ENCODE measurements at regions not wholly inside any gene's neighbourhood (a gene's known extent, or its start where the extent isn't known, plus 50 kb on each side); places are given as distances from the start of the nearest gene placed in this dataset.
"Not testable (repeated sequence)": the region's sequence is repeated elsewhere in the genome, so short reads cannot be mapped to it uniquely, and the experiment has no call there.

DNA sequence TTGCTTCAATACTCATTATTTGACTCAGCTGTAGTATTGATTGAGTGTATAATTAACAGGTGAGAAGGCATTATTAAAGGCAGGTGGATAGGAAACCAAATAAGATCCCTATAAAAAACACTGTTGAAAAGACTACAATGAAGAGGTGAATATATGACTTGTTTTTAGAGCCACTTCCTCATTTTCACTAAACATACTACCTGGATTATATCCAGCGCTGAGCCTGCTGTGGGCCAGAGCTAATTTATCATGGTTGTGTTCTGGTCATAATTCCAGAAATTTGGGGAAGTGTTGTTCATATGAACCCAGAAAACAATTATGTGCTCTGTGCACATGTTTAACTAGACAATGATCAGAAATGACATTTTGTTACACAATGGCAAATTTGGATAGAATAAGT is 235.3 kb upstream of the MME start:
- Mint-ChIP-seq H3K4me3 (no peak overlapping the region), H3K36me3 (no peaks in the 10 kb centered on the region), H3K27ac (no peak overlapping the region), H3K27me3 (no peaks in the 10 kb centered on the region), H3K4me1 (no peaks in the 10 kb centered on the region), H3K9me3 (no peaks in the 10 kb centered on the region)
- DNase-seq: no peak

DNA sequence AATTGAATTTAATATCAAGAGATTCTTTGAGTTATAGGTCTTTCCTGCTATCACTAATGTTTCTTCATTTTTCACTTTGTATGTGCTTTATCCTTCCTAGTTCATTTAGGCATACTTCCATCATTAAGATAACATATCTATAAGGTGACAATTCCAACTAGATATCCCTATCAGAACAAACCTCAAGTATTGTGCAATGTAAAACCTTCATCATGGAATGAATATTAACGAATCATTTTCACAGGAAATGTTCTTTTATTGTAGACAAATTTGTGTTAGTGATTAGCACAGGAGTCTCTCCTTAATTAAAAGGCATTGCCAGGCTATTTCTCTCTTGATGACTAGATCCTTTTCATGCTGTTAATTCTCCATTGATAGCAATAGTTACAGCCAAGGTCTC is 236.5 kb upstream of the MME start:
- no peaks in the 10 kb centered on the region for H3K4me1 Mint-ChIP-seq
- no peaks in the 10 kb centered on the region for H3K36me3 Mint-ChIP-seq
- DNase-seq: no peak
- no peak overlapping the region for H3K4me3 Mint-ChIP-seq
- no peaks in the 10 kb centered on the region for H3K27me3 Mint-ChIP-seq
- H3K27ac Mint-ChIP-seq: no peak overlapping the region
- H3K9me3 Mint-ChIP-seq: no peaks in the 10 kb centered on the region

DNA sequence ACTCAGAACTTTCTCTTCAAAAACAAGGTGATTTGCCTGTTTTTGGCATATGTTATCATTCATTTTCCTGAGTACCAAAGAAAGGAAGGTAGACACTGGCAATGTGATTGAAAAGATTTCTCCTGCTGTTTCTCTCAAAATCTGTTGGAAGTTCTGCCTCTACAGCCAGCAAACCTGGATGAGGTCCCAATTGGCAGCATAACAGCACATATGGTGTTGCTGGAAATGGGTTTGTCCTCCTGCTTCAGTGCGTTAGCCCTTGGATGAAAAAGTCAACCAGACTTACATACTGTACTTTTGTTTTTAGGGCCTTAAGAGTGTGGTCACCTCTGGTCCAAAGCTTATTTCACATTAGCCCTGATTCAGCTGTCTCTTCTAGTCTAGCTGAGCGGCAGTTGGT is 237.6 kb upstream of the MME start:
- Mint-ChIP-seq H3K4me1 (no peaks in the 10 kb centered on the region), H3K36me3 (no peaks in the 10 kb centered on the region), H3K4me3 (no peak overlapping the region), H3K27ac (no peak overlapping the region), H3K27me3 (no peaks in the 10 kb centered on the region), H3K9me3 (no peaks in the 10 kb centered on the region)
- DNase-seq: no peak

DNA sequence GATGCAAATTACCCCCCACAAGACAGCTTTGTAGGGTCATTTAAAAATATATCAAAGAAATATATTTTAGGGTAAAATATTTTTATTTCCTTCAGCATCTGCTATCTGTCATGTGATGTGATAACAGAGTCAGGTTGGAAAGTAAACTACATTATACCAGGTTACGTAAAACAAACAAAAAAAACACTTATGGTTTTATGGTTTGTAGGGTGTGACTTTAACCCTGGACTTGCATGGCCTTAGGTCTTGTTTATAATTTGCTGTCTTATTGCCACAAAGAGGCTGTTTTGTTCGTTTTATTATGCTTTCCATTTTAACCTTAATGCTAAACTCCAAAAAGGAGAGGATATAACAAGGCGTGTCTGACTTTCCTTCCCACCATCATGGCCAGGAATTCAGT is 244.5 kb upstream of the MME start:
- Mint-ChIP-seq H3K36me3 (no peaks in the 10 kb centered on the region), H3K27me3 (no peaks in the 10 kb centered on the region), H3K4me1 (no peaks in the 10 kb centered on the region), H3K9me3 (no peaks in the 10 kb centered on the region), H3K27ac (no peak overlapping the region), H3K4me3 (no peak overlapping the region)
- no peak for DNase-seq

DNA sequence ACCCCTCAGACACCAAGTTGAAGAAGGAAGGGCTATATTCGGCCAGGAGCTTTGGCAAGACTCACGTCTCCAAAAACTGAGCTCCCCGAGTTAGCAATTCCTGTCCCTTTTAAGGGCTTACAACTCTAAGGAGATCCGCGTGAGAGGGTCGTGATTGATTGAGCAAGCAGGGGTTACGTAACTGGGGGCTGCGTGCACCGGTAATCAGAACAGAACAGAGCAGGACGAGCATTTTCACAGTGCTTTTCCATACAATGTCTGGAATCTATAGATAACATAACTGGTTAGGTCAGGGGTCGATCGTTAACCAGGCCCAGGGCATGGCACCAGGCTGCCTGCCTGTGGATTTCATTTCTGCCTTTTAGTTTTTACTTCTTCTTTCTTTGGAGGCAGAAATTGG is 245.3 kb upstream of the MME start:
- not testable (repeated sequence) for H3K36me3 Mint-ChIP-seq, H3K4me3 Mint-ChIP-seq, H3K27me3 Mint-ChIP-seq, H3K4me1 Mint-ChIP-seq, H3K9me3 Mint-ChIP-seq, DNase-seq, H3K27ac Mint-ChIP-seq

DNA sequence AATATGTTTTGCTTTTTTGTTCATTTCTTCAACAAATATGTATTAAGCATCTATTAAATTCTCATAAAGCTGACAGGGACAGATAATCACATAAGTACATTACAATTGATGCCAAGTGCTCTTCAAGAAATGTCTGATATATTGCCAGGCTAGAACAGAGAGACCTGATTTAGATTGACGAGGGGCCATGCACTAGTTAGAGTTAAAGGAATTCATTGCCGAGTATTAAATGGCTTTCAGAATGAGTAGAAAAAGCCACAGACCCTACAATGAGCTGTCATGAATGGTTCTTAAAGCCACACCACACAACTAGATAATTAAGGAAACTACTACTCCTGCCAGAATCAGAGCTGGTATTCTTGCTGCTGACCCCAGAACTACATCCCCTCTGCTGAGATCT is 250.2 kb upstream of the MME start:
- Mint-ChIP-seq H3K9me3 (peaks cover 2% of the 10 kb centered on the region), H3K27me3 (no peaks in the 10 kb centered on the region), H3K4me3 (no peak overlapping the region), H3K36me3 (no peaks in the 10 kb centered on the region), H3K27ac (no peak overlapping the region), H3K4me1 (no peaks in the 10 kb centered on the region)
- DNase-seq: no peak

DNA sequence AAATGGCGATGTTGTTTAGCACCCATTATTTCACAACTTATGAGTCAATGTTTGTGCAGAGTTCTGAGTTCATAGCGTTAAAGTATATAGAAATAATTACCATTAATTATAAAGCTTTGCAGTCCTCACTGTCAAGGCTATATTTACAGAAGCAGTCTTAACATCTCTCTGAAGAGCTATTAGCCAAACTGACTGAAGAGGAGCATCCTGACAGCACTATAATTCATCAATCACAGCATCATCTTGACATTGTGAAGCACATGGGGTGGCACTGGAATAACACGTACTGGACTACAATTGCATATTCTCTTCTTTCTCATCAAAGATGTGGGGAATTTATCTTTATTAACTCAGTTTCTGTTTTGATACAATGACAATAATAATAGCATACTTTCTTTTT is 260.6 kb upstream of the MME start:
- H3K27ac Mint-ChIP-seq: no peak overlapping the region
- DNase-seq: no peak
- H3K4me3 Mint-ChIP-seq: no peak overlapping the region
- H3K36me3 Mint-ChIP-seq: no peaks in the 10 kb centered on the region
- H3K9me3 Mint-ChIP-seq: peaks cover 4% of the 10 kb centered on the region
- no peaks in the 10 kb centered on the region for H3K4me1 Mint-ChIP-seq
- H3K27me3 Mint-ChIP-seq: no peaks in the 10 kb centered on the region

DNA sequence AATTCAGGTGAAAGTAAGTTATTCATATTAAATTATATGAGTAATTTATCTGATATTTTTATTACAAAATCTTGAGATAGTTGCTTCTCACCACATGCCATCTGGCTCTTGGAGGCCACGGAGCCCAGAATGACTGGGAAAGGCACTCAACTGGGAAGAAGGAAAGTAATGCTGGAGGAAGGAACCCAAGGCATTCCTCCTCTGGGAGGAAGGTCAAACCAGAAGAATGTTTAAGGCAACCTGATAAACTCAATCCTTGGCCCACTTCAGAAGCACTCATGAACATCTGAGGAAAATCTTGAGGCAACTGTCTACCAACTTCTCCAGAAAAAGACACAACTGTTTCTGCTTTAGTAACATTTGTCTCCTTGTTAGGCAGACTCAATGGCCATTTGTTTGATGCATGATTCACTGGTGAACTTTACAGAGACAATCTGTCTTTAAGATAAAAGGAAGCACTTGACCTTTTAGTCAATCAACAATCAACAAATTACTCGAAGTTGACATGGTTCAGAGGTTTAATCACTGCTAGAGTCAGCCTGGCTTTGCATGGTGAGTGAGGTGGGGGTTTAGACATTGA is 261.4 kb upstream of the MME start:
- Mint-ChIP-seq H3K36me3 (no peaks in the 10 kb centered on the region), H3K4me1 (no peaks in the 10 kb centered on the region), H3K27ac (no peak overlapping the region), H3K4me3 (no peak overlapping the region), H3K27me3 (no peaks in the 10 kb centered on the region), H3K9me3 (peaks cover 4% of the 10 kb centered on the region)
- DNase-seq: no peak

DNA sequence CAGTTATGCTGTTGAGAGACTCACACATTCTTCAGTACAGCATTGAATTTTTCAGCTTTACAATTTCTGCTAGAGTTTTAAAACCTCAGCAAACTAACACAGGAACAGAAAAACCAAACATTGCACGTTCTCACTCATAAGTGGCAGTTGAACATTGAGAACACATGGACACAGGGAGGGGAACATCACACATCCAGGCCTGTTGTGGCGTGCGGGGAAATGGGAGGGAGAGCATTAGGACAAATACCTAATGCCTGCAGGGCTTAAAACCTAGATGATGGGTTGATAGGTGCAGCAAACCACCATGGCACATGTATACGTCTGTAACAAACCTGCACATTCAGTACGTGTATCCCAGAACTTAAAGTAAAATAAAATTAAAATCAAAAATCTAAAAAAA is 270.1 kb upstream of the MME start:
- not testable (repeated sequence) for H3K4me3 Mint-ChIP-seq, H3K9me3 Mint-ChIP-seq, H3K36me3 Mint-ChIP-seq, H3K4me1 Mint-ChIP-seq, DNase-seq, H3K27me3 Mint-ChIP-seq, H3K27ac Mint-ChIP-seq

DNA sequence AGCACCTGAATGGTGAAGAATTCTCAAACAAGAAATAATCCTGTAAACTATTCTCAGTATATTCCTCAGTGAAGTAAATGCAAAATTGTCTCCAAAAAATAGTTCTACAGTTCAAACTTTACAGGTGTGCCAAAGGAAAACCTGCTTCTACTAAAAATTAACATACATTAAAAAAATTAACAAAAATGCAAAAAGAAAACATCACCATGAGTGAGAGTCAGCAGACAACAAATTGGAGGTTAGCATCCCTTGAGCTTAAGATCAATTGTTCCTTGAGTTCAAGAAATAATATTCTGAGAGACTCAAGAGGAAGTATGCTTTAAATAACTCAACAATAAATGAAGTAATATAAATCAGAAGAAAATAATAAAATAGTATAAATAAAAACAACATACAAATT is 278.4 kb upstream of the MME start:
- Mint-ChIP-seq H3K27me3 (no peaks in the 10 kb centered on the region), H3K36me3 (no peaks in the 10 kb centered on the region), H3K4me3 (no peak overlapping the region), H3K4me1 (no peaks in the 10 kb centered on the region), H3K27ac (no peak overlapping the region), H3K9me3 (peaks cover 9% of the 10 kb centered on the region)
- no peak for DNase-seq

DNA sequence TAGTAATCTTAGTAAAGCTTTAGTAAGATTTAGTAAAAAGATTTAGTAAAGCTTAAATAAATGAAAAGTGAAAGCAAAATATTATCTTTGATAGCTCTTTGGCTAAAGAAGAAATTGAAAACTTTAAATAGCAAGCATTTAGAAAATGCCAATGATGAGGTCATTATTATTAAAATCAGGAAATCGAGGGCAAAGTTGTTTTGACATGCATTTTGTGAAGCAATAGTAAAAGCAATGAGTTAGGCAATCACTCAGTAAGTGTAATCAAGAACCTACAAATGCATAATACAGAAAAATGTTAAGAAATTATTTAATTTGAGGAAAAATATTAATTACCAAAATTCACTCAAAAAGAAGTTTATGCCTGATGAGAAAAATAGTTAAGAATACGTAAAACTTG is 280.3 kb upstream of the MME start:
- Mint-ChIP-seq H3K4me1 (no peaks in the 10 kb centered on the region), H3K4me3 (no peak overlapping the region), H3K27ac (no peak overlapping the region), H3K9me3 (peaks cover 2% of the 10 kb centered on the region), H3K36me3 (no peaks in the 10 kb centered on the region), H3K27me3 (no peaks in the 10 kb centered on the region)
- DNase-seq: no peak

DNA sequence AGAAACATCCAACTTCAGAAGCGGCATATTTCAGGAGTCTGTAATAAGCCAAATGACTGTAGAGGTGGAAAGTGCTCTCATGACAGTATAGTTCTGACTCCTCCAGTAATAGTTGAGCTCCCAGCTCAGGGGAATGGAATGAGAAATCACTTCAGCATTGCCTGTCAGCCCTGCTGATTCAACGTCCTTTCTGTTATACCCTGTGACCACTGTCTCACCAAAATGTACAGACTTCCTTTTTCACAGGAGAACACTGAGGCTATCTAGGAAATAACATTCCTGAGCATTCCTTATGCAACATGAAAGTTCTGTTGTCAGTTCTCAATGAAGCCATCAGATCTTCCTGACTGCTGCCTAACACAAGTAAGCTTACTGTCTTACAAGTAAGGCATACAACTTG is 284.5 kb upstream of the MME start:
- Mint-ChIP-seq H3K4me3 (no peak overlapping the region), H3K27me3 (no peaks in the 10 kb centered on the region), H3K4me1 (no peaks in the 10 kb centered on the region), H3K9me3 (no peaks in the 10 kb centered on the region), H3K27ac (no peak overlapping the region), H3K36me3 (no peaks in the 10 kb centered on the region)
- no peak for DNase-seq

DNA sequence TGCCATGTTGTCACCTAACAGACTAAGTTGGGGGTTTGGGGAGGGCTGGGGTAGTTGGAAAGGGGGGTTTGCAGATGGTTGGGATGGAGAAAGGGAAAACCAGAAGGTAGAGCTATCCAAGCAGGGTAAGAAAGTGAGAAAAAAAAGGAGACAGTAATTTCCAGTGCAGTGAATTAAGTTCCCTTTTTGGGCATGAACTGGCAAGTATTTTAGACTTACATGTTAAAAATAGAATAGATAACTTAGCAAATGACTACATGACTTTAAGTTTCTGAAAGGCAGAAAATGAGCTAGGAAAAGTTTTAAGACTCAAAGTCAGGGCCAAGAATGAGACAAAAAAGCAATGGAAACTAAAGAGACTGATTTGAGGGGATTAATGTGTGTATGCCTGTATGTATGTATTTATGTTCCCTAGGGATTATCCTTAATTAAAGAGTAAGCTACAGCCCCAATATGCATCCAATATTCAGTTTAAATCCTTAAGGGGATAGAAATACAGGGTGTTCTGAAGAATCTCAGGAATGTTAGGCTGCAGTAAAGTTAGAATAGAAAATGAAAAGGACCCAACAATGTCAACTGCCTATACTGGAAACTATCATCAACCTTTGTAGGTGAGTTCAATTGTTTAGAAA is 285.2 kb upstream of the MME start:
- Mint-ChIP-seq H3K4me1 (no peaks in the 10 kb centered on the region), H3K27me3 (no peaks in the 10 kb centered on the region), H3K36me3 (no peaks in the 10 kb centered on the region), H3K27ac (no peak overlapping the region), H3K4me3 (no peak overlapping the region), H3K9me3 (no peaks in the 10 kb centered on the region)
- no peak for DNase-seq

DNA sequence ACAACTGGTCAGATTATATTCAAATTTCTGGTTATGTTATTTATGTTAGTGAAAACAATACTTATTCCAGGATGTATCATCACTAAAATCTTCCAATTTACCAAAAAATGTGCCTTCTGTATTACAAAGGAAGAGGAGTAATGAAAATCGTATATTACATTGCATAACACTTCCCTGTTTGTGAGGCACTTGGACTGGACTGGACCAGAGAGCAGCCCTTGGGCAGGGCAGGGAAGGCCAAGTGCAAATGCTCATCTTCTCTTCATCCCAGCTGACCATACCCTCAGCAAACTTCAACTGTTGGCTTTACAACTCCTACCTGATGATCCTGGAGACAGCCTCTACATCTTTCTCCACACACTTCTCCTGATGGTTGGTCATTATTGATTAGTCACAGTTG is 285.7 kb upstream of the MME start:
- H3K4me1 Mint-ChIP-seq: no peaks in the 10 kb centered on the region
- H3K27ac Mint-ChIP-seq: no peak overlapping the region
- H3K27me3 Mint-ChIP-seq: no peaks in the 10 kb centered on the region
- no peaks in the 10 kb centered on the region for H3K9me3 Mint-ChIP-seq
- no peaks in the 10 kb centered on the region for H3K36me3 Mint-ChIP-seq
- no peak for DNase-seq
- H3K4me3 Mint-ChIP-seq: no peak overlapping the region

DNA sequence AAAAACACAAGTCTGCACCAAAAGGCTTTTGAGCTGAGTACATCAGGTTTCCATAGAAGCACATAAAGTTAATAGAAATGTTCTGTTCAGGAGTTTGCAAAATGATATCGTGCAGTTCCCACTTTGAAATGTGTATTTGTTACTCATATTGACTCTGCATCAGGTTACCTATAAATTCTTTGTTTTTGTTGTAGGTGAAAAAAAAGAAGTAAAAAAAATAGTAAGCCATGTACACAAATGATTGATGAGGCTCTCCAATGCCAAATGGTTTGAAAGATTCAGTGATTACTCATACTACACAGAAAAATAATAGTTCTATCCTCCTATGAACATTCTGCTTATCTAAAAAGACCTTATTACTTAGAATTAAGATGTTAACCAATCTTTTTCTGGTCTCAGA is 287.3 kb upstream of the MME start:
- Mint-ChIP-seq H3K36me3 (no peaks in the 10 kb centered on the region), H3K9me3 (no peaks in the 10 kb centered on the region), H3K27ac (no peak overlapping the region), H3K27me3 (no peaks in the 10 kb centered on the region), H3K4me3 (no peak overlapping the region), H3K4me1 (no peaks in the 10 kb centered on the region)
- no peak for DNase-seq

DNA sequence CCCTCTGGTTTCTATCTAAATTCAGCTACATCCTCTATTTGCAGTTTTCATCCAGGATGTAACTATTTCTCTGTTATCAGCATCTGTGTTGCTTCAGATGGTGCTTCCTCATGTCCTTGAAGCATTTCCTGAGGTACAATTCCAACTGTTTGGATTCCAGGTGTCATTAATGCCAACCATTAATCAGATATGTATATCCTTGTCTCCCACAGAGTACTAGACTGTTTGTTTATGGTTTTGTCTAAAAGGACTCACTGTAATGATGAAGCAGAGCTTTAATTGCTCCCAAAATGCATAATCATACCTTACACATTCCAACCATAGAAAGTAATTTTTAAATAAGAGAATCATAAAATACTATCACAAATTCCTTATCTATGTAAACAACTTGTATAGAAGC is 288.5 kb upstream of the MME start:
- H3K27me3 Mint-ChIP-seq: no peaks in the 10 kb centered on the region
- H3K27ac Mint-ChIP-seq: no peak overlapping the region
- no peak for DNase-seq
- H3K4me3 Mint-ChIP-seq: no peak overlapping the region
- H3K4me1 Mint-ChIP-seq: no peaks in the 10 kb centered on the region
- no peaks in the 10 kb centered on the region for H3K36me3 Mint-ChIP-seq
- H3K9me3 Mint-ChIP-seq: no peaks in the 10 kb centered on the region

DNA sequence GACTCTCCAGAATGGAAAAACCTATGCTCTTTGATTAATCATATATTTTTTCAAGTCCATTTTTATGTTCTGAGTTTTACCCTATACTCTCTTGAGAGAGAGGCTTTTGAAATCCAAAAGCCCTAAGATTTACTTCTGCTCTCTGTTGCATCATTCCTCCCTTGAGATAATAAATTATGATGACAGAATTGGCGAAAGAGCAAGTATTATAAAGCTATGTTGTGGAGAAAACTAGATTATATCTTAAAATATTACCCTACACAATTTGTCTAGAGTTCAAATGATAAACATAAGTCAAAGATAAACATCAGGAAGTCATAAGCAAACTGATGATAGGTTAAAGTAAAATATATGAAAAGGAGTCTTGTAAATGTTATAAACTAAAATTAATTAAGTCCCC is 293.4 kb upstream of the MME start:
- H3K9me3 Mint-ChIP-seq: no peaks in the 10 kb centered on the region
- H3K36me3 Mint-ChIP-seq: no peaks in the 10 kb centered on the region
- no peak overlapping the region for H3K27ac Mint-ChIP-seq
- no peaks in the 10 kb centered on the region for H3K27me3 Mint-ChIP-seq
- H3K4me3 Mint-ChIP-seq: no peak overlapping the region
- H3K4me1 Mint-ChIP-seq: no peaks in the 10 kb centered on the region
- DNase-seq: no peak

All from activated naive CD8-positive, alpha-beta T cell treated with anti-CD3 and anti-CD28 coated beads for 36 hours (primary cell).